Sigmoid colon (tissue), 3 donors: ENCODE measurements at regions not wholly inside any gene's neighbourhood (a gene's known extent, or its start where the extent isn't known, plus 50 kb on each side); places are given as distances from the start of the nearest gene placed in this dataset.

Source experiments
- POLR2A ChIP-seq, 2 donors: fragments of 450-650 bp; IDR thresholded peaks; one replicate each; pipeline ENCODE4 v1.6.1; 2016; ENCODE audit warnings: antibody characterized with exemption in 2 of 2, mild to moderate bottlenecking in 2 of 2, moderate library complexity in 2 of 2
- TF ChIP-seq, protein P1 (sequence below), 4 experiments: fragments of 450-650 bp in 3 of 4; fragments of 200-600 bp in 1 of 4; IDR thresholded peaks; one replicate each; pipeline ENCODE4 v1.5.1; 2016 to 2019; ENCODE audit warnings: antibody characterized with exemption in 4 of 4, mild to moderate bottlenecking in 3 of 4, moderate library complexity in 2 of 4

DNA sequence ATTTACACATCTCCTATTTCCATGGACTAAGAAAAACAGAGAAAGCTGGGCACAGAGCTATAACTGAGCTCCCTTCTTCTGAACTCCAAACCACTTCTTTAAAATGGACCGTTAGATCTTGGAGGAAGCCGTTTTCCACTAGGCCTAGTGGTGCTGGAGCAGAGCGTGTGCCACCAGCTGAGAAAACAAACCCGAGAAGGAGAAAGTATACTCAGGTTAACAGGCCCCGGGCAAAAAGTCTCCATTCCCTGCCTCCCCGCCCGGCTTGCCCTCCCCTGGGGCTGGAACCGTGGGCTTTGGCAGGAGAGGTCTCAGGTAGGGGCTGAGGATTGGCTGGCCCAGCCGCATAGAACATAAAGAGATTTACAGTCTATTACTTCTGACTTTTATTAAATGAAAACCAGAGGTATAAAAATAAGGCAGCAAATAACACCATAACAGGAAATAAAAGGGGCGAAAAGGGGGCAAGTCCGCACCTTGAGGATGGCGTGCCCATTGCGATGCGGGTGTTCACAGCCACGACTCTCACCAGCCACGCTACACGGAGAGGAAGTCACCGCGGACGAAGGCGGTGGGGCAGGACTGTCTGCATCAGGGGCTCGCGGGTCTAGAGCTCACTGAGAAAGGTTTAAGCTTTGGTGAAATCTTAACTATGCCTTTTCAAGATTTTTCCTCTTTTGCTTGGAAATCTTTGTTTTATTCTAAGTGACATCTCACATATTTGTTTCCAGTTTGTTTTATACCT is 191.2 kb upstream of the GMDS start:
- TF ChIP-seq, protein P1, sequence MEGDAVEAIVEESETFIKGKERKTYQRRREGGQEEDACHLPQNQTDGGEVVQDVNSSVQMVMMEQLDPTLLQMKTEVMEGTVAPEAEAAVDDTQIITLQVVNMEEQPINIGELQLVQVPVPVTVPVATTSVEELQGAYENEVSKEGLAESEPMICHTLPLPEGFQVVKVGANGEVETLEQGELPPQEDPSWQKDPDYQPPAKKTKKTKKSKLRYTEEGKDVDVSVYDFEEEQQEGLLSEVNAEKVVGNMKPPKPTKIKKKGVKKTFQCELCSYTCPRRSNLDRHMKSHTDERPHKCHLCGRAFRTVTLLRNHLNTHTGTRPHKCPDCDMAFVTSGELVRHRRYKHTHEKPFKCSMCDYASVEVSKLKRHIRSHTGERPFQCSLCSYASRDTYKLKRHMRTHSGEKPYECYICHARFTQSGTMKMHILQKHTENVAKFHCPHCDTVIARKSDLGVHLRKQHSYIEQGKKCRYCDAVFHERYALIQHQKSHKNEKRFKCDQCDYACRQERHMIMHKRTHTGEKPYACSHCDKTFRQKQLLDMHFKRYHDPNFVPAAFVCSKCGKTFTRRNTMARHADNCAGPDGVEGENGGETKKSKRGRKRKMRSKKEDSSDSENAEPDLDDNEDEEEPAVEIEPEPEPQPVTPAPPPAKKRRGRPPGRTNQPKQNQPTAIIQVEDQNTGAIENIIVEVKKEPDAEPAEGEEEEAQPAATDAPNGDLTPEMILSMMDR (IDR thresholded peaks at IDR 0.05): no peak
- no peak for TF ChIP-seq POLR2A (IDR thresholded peaks at IDR 0.05)
